ENCODE measurements at regions not wholly inside any gene's neighbourhood (a gene's known extent, or its start where the extent isn't known, plus 50 kb on each side); places are given as distances from the start of the nearest gene placed in this dataset.

- TF ChIP-seq CTCF (IDR thresholded peaks at IDR 0.05) = no peak
- TF ChIP-seq POLR2AphosphoS5 (IDR thresholded peaks at IDR 0.05; ENCODE audit: low read depth, low read length) = no peak
- no peak for TF ChIP-seq REST (IDR thresholded peaks at IDR 0.05; ENCODE audit: insufficient read depth in 1 of 2, low read depth in 2 of 2, low read length in 1 of 2)
- TF ChIP-seq TCF7L2 (IDR thresholded peaks at IDR 0.05; ENCODE audit: low read depth, low read length) = no peak
- TF ChIP-seq SIN3A (IDR thresholded peaks at IDR 0.05; ENCODE audit: borderline replicate concordance, insufficient read depth, low read depth, low read length) = no peak
These were observed 86.4 kb upstream of the PICALM start for GRCh38 chr11:86155200-86155844.

Data from Panc1 (cell line).